ENCODE measurements at regions not wholly inside any gene's neighbourhood (a gene's known extent, or its start where the extent isn't known, plus 50 kb on each side); places are given as distances from the start of the nearest gene placed in this dataset.

DNA sequence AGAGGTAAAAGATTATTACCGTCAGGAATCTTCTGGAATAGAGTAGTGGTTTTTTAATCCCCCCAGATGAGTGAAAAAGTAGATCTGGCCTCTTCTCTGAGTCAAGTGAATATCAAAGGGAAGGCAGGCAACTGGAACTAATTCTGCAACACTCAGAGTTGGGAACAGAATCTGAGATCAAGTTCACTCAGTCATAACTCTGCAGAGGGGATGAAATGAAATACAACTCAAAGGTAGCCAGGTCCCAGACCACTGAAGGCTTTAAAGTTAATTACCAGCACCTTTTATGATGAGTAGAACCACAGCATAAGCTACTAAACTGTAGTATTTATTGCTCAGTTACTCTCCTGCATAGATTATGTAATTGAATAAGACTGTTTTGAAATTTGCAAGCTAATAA is 455.6 kb upstream of the AKR1E2 start:
- no peak for DNase-seq (ENCODE audit: extremely low spot score, unreplicated experiment)
- Mint-ChIP-seq H3K27me3 (ENCODE audit: unreplicated experiment) (no peaks in the 10 kb centered on the region), H3K27ac (ENCODE audit: unreplicated experiment) (no peak overlapping the region), H3K4me3 (ENCODE audit: unreplicated experiment) (no peak overlapping the region), H3K9me3 (ENCODE audit: unreplicated experiment) (peaks cover 10% of the 10 kb centered on the region), H3K36me3 (ENCODE audit: unreplicated experiment) (peaks cover 6% of the 10 kb centered on the region), H3K4me1 (ENCODE audit: unreplicated experiment) (peaks cover 39% of the 10 kb centered on the region)
- TF ChIP-seq, protein P1, sequence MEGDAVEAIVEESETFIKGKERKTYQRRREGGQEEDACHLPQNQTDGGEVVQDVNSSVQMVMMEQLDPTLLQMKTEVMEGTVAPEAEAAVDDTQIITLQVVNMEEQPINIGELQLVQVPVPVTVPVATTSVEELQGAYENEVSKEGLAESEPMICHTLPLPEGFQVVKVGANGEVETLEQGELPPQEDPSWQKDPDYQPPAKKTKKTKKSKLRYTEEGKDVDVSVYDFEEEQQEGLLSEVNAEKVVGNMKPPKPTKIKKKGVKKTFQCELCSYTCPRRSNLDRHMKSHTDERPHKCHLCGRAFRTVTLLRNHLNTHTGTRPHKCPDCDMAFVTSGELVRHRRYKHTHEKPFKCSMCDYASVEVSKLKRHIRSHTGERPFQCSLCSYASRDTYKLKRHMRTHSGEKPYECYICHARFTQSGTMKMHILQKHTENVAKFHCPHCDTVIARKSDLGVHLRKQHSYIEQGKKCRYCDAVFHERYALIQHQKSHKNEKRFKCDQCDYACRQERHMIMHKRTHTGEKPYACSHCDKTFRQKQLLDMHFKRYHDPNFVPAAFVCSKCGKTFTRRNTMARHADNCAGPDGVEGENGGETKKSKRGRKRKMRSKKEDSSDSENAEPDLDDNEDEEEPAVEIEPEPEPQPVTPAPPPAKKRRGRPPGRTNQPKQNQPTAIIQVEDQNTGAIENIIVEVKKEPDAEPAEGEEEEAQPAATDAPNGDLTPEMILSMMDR (IDR thresholded peaks at IDR 0.05) = no peak

DNA sequence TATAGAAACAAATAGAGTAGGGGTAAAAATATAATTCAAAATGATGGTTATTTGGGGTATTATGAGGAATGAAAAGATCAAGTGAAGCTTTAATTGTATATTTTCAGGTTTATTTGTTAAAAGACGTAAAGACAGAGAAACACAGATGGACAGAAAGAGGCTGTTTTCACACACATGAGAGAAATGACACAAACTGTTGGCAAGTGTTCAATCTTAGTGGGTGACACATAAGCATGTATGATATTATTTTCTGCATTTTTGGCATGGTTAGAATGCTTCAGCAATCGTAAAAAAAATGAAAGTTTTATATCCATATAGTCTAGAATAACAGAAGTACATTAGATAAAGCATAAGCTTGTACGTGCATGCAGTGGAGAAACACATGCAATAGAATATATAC is 464.4 kb upstream of the AKR1E2 start:
- Mint-ChIP-seq H3K27me3 (ENCODE audit: unreplicated experiment) (no peaks in the 10 kb centered on the region), H3K9me3 (ENCODE audit: unreplicated experiment) (no peaks in the 10 kb centered on the region), H3K4me3 (ENCODE audit: unreplicated experiment) (no peak overlapping the region), H3K36me3 (ENCODE audit: unreplicated experiment) (no peaks in the 10 kb centered on the region), H3K4me1 (ENCODE audit: unreplicated experiment) (peaks cover 21% of the 10 kb centered on the region), H3K27ac (ENCODE audit: unreplicated experiment) (no peak overlapping the region)
- TF ChIP-seq, protein P1 (IDR thresholded peaks at IDR 0.05) = no peak
- no peak for DNase-seq (ENCODE audit: extremely low spot score, unreplicated experiment)

DNA sequence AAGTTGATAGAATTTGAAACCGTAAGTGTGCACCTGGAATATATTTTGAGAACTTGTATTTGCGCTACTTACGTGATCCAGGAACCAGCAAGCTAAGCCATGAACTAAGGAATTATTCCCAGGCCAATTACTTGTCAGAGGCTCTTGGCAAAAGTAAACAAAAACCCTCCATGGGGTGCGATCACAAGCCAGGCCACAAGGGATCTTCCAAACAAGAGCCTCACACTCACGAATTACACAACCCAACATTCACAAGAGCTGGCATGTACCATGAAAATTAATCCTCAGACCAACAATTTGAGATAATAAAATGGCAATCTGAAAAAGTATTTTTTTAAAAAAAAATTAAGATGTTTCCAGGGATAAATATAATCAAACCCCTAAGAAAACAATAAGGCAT is 467.0 kb upstream of the AKR1E2 start:
- no peaks in the 10 kb centered on the region for H3K27me3 Mint-ChIP-seq (ENCODE audit: unreplicated experiment)
- DNase-seq (ENCODE audit: extremely low spot score, unreplicated experiment) = no peak
- H3K36me3 Mint-ChIP-seq (ENCODE audit: unreplicated experiment) = no peaks in the 10 kb centered on the region
- peak overlapping the region; percentile 46 for H3K27ac Mint-ChIP-seq (ENCODE audit: unreplicated experiment)
- H3K9me3 Mint-ChIP-seq (ENCODE audit: unreplicated experiment) = no peaks in the 10 kb centered on the region
- no peak overlapping the region for H3K4me3 Mint-ChIP-seq (ENCODE audit: unreplicated experiment)
- TF ChIP-seq, protein P1 (IDR thresholded peaks at IDR 0.05) = no peak
- peaks cover 36% of the 10 kb centered on the region for H3K4me1 Mint-ChIP-seq (ENCODE audit: unreplicated experiment)

DNA sequence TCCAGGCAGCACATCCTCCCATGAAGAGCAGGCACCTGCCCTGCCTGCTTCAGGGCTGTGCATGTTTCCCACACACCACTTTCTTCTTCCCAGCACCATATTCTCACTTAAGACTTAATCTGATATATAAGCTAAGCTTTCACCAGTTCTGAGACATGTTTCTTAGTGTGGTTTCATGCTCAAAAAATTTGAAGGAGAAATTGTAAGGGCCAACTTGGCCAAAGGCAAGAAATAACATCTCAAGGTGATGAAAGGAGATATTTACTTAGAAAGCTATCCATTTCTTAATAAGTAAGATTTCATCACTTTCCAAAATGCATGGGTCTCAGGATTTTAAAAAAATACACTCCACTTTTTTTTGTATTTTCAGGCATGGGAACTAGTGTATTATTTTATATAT is 468.1 kb upstream of the AKR1E2 start:
- H3K27ac Mint-ChIP-seq (ENCODE audit: unreplicated experiment) = peak overlapping the region; percentile 45
- peaks cover 47% of the 10 kb centered on the region for H3K4me1 Mint-ChIP-seq (ENCODE audit: unreplicated experiment)
- TF ChIP-seq, protein P1 (IDR thresholded peaks at IDR 0.05) = no peak
- no peaks in the 10 kb centered on the region for H3K27me3 Mint-ChIP-seq (ENCODE audit: unreplicated experiment)
- no peak for DNase-seq (ENCODE audit: extremely low spot score, unreplicated experiment)
- H3K4me3 Mint-ChIP-seq (ENCODE audit: unreplicated experiment) = no peak overlapping the region
- H3K36me3 Mint-ChIP-seq (ENCODE audit: unreplicated experiment) = no peaks in the 10 kb centered on the region
- no peaks in the 10 kb centered on the region for H3K9me3 Mint-ChIP-seq (ENCODE audit: unreplicated experiment)

DNA sequence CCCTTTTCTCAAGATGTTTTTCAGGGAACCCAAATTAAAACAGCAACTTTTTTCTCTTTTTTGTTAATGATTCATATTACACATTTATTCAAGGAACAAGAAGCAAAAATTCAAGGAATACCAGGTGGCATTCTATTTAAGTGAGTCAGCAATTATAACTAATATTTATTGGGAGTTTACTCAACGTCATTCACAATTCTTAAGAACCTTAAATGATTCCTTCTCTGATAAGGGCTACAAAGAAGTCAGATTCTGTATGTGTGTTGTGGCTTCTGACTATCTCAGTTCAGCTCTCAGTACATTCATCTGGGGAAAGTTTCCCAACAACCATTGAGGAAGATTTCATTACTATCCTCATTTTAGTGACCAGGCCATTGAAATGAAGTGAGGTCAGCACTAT is 470.7 kb upstream of the AKR1E2 start:
- Mint-ChIP-seq H3K27me3 (ENCODE audit: unreplicated experiment) (no peaks in the 10 kb centered on the region), H3K9me3 (ENCODE audit: unreplicated experiment) (no peaks in the 10 kb centered on the region), H3K4me1 (ENCODE audit: unreplicated experiment) (peaks cover 54% of the 10 kb centered on the region), H3K4me3 (ENCODE audit: unreplicated experiment) (no peak overlapping the region), H3K27ac (ENCODE audit: unreplicated experiment) (no peak overlapping the region), H3K36me3 (ENCODE audit: unreplicated experiment) (no peaks in the 10 kb centered on the region)
- TF ChIP-seq, protein P1 (IDR thresholded peaks at IDR 0.05) = no peak
- no peak for DNase-seq (ENCODE audit: extremely low spot score, unreplicated experiment)

All from osteocyte (in vitro differentiated cells).